Activated CD8-positive, alpha-beta T cell treated with anti-CD3 and anti-CD28 coated beads for 36 hours (primary cell): ENCODE measurements at regions not wholly inside any gene's neighbourhood (a gene's known extent, or its start where the extent isn't known, plus 50 kb on each side); places are given as distances from the start of the nearest gene placed in this dataset.

Source experiments
- ATAC-seq: fragments of 200-7000 bp; cut with Tn5 transposase; one replicate; pipeline ENCODE4 v1.10.0; 2021; ENCODE audit warnings: mild to moderate bottlenecking, moderate library complexity
- CTCF ChIA-PET: fragments of 350-600 bp; sonication (Branson Sonifier 250); formaldehyde crosslinking; loops from one replicate; lab custom pipeline; 2021; ENCODE audit warnings: antibody characterized with exemption; lab: Charles Lee
- POLR2A ChIA-PET: fragments of 350-600 bp; sonication (Branson Sonifier 250); formaldehyde crosslinking; loops from one replicate; lab custom pipeline; 2021; ENCODE audit warnings: antibody characterized with exemption; lab: Charles Lee
- DNase-seq: peaks from one replicate; pipeline ENCODE4 v3.0.0-alpha.2; 2020
- H3K27ac Mint-ChIP-seq: one replicate; pipeline ENCODE4 v1.8.0; 2021; ENCODE audit warnings: mild to moderate bottlenecking, mixed read lengths
- H3K27me3 Mint-ChIP-seq: one replicate; pipeline ENCODE4 v1.8.0; 2021; ENCODE audit warnings: mixed read lengths
- H3K36me3 Mint-ChIP-seq: one replicate; pipeline ENCODE4 v1.8.0; 2021; ENCODE audit warnings: low read depth, mixed read lengths
- H3K4me1 Mint-ChIP-seq: one replicate; pipeline ENCODE4 v1.8.0; 2021; ENCODE audit warnings: low read depth, mixed read lengths
- H3K4me3 Mint-ChIP-seq: one replicate; pipeline ENCODE4 v1.8.0; 2021; ENCODE audit warnings: mild to moderate bottlenecking, moderate library complexity, mixed read lengths
- H3K9me3 Mint-ChIP-seq: one replicate; pipeline ENCODE4 v1.8.0; 2021; ENCODE audit warnings: mixed read lengths
- CTCF ChIP-seq: fragments of 200-600 bp; IDR thresholded peaks from one replicate; pipeline ENCODE4 v1.8.0; 2022; ENCODE audit warnings: antibody characterized with exemption, mild to moderate bottlenecking
- intact Hi-C: fragments of 100-400 bp; cut with micrococcal nuclease; formaldehyde crosslinking; loops from one replicate; pipeline ENCODE4 v1.10.0; 2022

GRCh38 chr3:87634426-87634825, 358.0 kb upstream of the POU1F1 start:
- no peak overlapping the region for H3K4me3 Mint-ChIP-seq
- peaks cover 2% of the 10 kb centered on the region for H3K27me3 Mint-ChIP-seq
- no peak for TF ChIP-seq CTCF
- no peak overlapping the region for H3K27ac Mint-ChIP-seq
- ChIA-PET CTCF (no interaction called here), POLR2A (no interaction called here)
- intact Hi-C loops: no loop called here
- H3K4me1 Mint-ChIP-seq: no peaks in the 10 kb centered on the region
- H3K9me3 Mint-ChIP-seq: peaks cover 2% of the 10 kb centered on the region
- H3K36me3 Mint-ChIP-seq: no peaks in the 10 kb centered on the region
- ATAC-seq (no peak), DNase-seq (no peak)

GRCh38 chr3:87627316-87627715, 350.9 kb upstream of the POU1F1 start:
- Mint-ChIP-seq H3K4me3 (no peak overlapping the region), H3K36me3 (no peaks in the 10 kb centered on the region), H3K27ac (no peak overlapping the region), H3K9me3 (peaks cover 2% of the 10 kb centered on the region), H3K27me3 (no peaks in the 10 kb centered on the region), H3K4me1 (no peaks in the 10 kb centered on the region)
- DNase-seq (no peak), ATAC-seq (no peak)
- POLR2A ChIA-PET: no interaction called here
- intact Hi-C loops: no loop called here
- CTCF ChIA-PET: no interaction called here
- TF ChIP-seq CTCF: no peak

GRCh38 chr3:87626546-87626945, 350.2 kb upstream of the POU1F1 start:
- DNase-seq (no peak), ATAC-seq (no peak)
- no peak for TF ChIP-seq CTCF
- no peaks in the 10 kb centered on the region for H3K27me3 Mint-ChIP-seq
- intact Hi-C loops: no loop called here
- peaks cover 2% of the 10 kb centered on the region for H3K9me3 Mint-ChIP-seq
- no peaks in the 10 kb centered on the region for H3K36me3 Mint-ChIP-seq
- no peak overlapping the region for H3K4me3 Mint-ChIP-seq
- H3K27ac Mint-ChIP-seq: no peak overlapping the region
- CTCF ChIA-PET: no interaction called here
- POLR2A ChIA-PET: no interaction called here
- no peaks in the 10 kb centered on the region for H3K4me1 Mint-ChIP-seq

- ATAC-seq (no peak), DNase-seq (no peak)
- POLR2A ChIA-PET: no interaction called here
- intact Hi-C loops: no loop called here
- CTCF ChIA-PET: no interaction called here
- Mint-ChIP-seq H3K9me3 (peaks cover 2% of the 10 kb centered on the region), H3K4me3 (no peak overlapping the region), H3K36me3 (no peaks in the 10 kb centered on the region), H3K27me3 (no peaks in the 10 kb centered on the region), H3K4me1 (no peaks in the 10 kb centered on the region), H3K27ac (no peak overlapping the region)
- TF ChIP-seq CTCF: no peak
Observed at GRCh38 chr3:87625876-87626275, 349.5 kb upstream of the POU1F1 start.

GRCh38 chr3:87624860-87625259, 348.5 kb upstream of the POU1F1 start:
- POLR2A ChIA-PET: no interaction called here
- Mint-ChIP-seq H3K36me3 (no peaks in the 10 kb centered on the region), H3K9me3 (peaks cover 2% of the 10 kb centered on the region), H3K27ac (no peak overlapping the region), H3K4me1 (no peaks in the 10 kb centered on the region), H3K27me3 (no peaks in the 10 kb centered on the region), H3K4me3 (no peak overlapping the region)
- intact Hi-C loops: no loop called here
- no peak for DNase-seq
- TF ChIP-seq CTCF: no peak
- CTCF ChIA-PET: no interaction called here
- no peak for ATAC-seq
